ENCODE measurements at regions not wholly inside any gene's neighbourhood (a gene's known extent, or its start where the extent isn't known, plus 50 kb on each side); places are given as distances from the start of the nearest gene placed in this dataset.

DNA sequence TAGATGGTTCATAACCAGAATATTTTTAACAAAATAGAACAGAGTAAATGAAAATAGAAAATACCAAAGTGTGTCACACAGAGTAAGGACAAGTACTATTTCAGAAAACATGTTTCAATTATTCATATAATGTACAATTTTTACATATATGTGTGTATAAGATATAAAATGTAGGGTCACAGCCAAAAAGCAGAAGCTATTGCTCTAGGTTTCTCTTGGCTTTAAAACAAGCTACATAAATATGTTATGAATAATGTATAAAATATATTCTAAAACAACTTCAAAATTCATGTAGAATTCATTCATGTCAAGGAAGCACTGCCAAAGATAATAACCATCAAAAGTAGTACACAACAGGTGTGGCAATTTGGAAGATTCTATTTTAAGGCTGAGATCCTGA is 218.2 kb downstream of the TTC32 start:
- TF ChIP-seq, protein P1, sequence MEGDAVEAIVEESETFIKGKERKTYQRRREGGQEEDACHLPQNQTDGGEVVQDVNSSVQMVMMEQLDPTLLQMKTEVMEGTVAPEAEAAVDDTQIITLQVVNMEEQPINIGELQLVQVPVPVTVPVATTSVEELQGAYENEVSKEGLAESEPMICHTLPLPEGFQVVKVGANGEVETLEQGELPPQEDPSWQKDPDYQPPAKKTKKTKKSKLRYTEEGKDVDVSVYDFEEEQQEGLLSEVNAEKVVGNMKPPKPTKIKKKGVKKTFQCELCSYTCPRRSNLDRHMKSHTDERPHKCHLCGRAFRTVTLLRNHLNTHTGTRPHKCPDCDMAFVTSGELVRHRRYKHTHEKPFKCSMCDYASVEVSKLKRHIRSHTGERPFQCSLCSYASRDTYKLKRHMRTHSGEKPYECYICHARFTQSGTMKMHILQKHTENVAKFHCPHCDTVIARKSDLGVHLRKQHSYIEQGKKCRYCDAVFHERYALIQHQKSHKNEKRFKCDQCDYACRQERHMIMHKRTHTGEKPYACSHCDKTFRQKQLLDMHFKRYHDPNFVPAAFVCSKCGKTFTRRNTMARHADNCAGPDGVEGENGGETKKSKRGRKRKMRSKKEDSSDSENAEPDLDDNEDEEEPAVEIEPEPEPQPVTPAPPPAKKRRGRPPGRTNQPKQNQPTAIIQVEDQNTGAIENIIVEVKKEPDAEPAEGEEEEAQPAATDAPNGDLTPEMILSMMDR (IDR thresholded peaks at IDR 0.05), result no peak
- TF ChIP-seq POLR2A (IDR thresholded peaks at IDR 0.05), result no peak

All from esophagus squamous epithelium (tissue), 4 donors.